GM12874 (cell line): ENCODE measurements at regions not wholly inside any gene's neighbourhood (a gene's known extent, or its start where the extent isn't known, plus 50 kb on each side); places are given as distances from the start of the nearest gene placed in this dataset.

ENCODE experiments used
- TF ChIP-seq, protein P1 (sequence below): IDR thresholded peaks from 2 replicates; pipeline ENCODE4 v1.5.1; 2011; ENCODE audit warnings: low read depth, mild to moderate bottlenecking, control low read depth, low read length, moderate library complexity; ENCODE audit not compliant: insufficient read depth

DNA sequence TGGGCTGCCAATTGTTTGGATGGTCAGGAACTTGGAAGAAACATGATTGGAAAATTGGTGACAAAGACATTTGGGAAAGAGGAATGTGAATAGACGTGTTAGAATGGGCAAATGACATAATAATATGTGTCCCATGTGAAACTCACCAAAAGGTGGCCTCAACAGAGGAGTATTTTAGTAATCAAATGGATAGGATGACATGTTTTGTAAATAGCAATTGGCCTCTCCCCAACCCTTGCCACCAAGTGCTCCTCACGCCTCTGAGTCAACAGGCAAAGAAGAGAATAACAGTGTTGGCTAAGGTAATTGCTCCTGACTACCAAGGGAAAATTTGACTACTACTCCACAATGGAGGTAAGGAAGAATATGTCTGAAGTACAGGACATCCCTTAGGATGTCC lies 81.4 kb downstream of the ATXN7L3B start:
- TF ChIP-seq, protein P1, sequence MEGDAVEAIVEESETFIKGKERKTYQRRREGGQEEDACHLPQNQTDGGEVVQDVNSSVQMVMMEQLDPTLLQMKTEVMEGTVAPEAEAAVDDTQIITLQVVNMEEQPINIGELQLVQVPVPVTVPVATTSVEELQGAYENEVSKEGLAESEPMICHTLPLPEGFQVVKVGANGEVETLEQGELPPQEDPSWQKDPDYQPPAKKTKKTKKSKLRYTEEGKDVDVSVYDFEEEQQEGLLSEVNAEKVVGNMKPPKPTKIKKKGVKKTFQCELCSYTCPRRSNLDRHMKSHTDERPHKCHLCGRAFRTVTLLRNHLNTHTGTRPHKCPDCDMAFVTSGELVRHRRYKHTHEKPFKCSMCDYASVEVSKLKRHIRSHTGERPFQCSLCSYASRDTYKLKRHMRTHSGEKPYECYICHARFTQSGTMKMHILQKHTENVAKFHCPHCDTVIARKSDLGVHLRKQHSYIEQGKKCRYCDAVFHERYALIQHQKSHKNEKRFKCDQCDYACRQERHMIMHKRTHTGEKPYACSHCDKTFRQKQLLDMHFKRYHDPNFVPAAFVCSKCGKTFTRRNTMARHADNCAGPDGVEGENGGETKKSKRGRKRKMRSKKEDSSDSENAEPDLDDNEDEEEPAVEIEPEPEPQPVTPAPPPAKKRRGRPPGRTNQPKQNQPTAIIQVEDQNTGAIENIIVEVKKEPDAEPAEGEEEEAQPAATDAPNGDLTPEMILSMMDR: no peak

DNA sequence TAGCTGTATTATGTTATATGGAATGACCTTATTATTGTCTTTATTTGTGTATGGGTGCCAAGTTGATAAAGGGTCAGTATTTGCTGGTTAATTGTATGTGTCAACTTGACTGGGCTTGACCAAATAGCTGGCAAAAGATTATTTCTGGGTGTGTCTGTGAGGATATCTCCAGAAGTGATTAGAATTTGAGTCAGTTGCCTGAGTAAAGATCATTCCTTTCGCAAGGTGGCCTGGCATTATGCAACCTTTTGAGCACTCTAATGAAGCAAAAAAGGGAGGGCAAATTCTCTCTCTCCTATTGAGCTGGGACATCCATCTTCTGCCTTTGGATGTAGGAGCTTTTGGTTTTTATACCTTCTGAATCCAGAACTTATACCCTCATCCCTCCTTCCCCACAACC lies 82.2 kb downstream of the ATXN7L3B start:
- TF ChIP-seq, protein P1: no peak

DNA sequence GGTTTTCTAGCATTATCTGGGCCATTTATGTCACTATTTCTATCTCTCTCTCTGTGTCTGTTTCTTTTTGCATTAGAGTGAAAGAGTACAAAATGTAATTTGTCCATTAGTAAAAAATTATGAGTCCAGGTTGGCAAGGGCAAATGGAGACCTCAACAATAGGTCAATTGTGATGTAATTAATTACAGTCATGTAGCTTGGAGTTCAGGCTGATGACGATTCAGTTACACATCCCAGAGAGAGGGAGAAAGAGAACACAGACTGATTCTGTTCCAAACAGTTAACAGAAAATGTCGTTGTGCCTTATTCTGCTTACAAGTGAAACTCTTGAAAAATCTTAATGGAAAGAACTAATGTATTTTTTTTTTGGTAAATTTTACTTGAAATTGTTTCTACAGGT lies 83.3 kb downstream of the ATXN7L3B start:
- TF ChIP-seq, protein P1: no peak

DNA sequence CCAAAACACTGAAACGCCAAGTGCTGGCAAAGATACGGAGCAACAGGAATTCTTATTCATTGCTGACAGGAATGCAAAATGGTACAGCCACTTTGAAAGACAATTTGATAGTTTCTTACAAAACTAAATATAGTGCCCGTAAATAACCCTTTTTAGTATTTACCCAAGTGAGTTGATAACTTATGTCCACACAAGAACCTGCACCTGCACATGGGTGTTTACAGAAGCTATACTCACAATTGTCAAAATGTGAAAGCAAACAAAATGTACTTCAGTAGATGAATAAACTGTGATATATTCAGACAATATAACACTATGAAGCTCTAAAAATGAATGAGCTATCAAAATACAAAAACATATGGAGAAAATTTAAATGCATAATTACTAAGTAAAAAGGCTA lies 86.6 kb downstream of the ATXN7L3B start:
- TF ChIP-seq, protein P1: no peak

DNA sequence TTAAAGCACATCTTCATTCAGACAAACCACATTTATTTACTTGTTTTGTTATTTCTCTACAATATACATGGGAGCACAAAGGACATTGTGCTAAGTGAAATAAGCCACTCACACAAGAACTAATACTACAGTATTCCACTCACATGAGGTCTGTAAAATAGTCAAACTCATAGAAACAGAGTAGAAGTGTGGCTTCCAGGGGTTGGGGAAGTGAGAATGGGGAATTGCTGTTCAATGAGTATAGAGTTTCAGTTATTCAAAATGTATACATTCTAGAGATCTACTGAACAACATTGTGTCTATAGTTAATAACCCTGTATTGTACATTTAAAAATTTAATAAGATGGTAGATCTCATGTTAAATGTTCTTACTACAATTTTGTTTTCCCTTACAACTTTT lies 88.8 kb downstream of the ATXN7L3B start:
- TF ChIP-seq, protein P1: no peak

DNA sequence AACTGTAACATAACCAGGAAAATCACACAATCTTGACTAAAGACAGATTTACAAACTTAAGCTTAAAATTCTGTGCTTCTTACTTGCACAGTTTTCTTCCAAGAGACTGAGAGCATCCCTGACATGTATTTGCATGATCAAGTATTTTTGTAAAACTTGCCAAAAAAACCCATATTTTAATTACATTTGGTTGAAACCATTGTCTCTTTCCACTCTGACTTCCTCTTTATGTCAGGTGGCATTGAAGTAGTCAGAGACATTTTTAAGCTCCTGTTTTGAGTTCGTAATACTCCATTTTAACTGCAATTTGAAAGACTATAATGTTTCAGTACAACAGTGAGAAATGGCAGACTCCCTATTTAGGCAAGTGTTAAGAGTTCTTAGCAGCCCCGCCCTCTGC lies 103.6 kb downstream of the ATXN7L3B start:
- TF ChIP-seq, protein P1: no peak

DNA sequence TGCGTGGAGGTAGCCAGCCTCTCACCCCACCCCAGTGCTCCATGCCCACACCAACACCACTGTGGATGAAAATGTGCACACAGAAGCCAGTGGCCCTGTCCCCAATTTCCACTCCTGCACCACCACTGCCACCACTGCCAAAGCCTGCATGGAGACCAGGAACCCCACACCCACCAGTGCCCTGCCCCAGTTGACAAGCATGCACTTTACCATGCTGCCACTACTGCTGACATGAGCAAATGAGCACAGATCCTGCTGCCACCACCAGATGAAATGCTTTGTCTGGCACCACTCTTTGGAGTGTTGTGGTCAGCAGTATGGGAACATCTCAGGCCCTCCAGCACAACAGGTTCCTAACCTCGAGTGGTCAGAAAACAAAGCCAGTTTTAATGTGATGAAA lies 104.1 kb downstream of the ATXN7L3B start:
- TF ChIP-seq, protein P1: no peak

DNA sequence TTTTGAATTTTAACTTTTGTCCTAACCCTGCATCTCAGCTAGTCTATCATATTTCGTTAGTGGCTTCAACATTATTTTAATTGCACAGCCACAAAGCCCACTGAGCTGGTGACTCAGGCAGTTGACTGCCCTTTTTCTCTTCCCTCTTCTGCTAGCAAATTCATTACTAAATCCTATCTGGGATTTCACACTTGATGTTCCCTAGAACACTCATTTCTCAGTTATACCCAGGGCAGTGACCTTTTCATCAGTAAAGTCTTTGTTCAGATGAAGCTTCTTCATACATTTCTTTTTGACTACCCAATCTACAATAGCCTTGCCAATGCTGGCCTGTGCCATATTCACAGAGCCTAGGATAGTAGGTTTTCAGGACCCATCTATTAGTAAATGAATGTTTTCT lies 107.0 kb downstream of the ATXN7L3B start:
- TF ChIP-seq, protein P1: no peak
